ENCODE measurements at regions not wholly inside any gene's neighbourhood (a gene's known extent, or its start where the extent isn't known, plus 50 kb on each side); places are given as distances from the start of the nearest gene placed in this dataset.

- H3K9me3 Mint-ChIP-seq = no peaks in the 10 kb centered on the region
- DNase-seq (ENCODE audit: low spot score) = no peak
- no peak overlapping the region for H3K27ac Mint-ChIP-seq
- H3K27me3 Mint-ChIP-seq (ENCODE audit: low read depth) = peaks cover 1% of the 10 kb centered on the region
- no peaks in the 10 kb centered on the region for H3K36me3 Mint-ChIP-seq (ENCODE audit: low read depth)
- no peak overlapping the region for H3K4me3 Mint-ChIP-seq
- H3K4me1 Mint-ChIP-seq (ENCODE audit: low read depth) = peaks cover 17% of the 10 kb centered on the region
Observed at GRCh38 chr2:181778621-181779201, 98.4 kb upstream of the NEUROD1 start.

GRCh38 chr2:181779288-181780021, 99.1 kb upstream of the NEUROD1 start:
- Mint-ChIP-seq H3K27me3 (ENCODE audit: low read depth) (peaks cover 2% of the 10 kb centered on the region), H3K27ac (no peak overlapping the region), H3K36me3 (ENCODE audit: low read depth) (no peaks in the 10 kb centered on the region), H3K4me1 (ENCODE audit: low read depth) (peaks cover 17% of the 10 kb centered on the region), H3K9me3 (no peaks in the 10 kb centered on the region), H3K4me3 (no peak overlapping the region)
- DNase-seq (ENCODE audit: low spot score) = no peak

- Mint-ChIP-seq H3K9me3 (no peaks in the 10 kb centered on the region), H3K27ac (no peak overlapping the region), H3K4me1 (ENCODE audit: low read depth) (peaks cover 16% of the 10 kb centered on the region), H3K27me3 (ENCODE audit: low read depth) (peaks cover 2% of the 10 kb centered on the region), H3K4me3 (no peak overlapping the region), H3K36me3 (ENCODE audit: low read depth) (no peaks in the 10 kb centered on the region)
- no peak for DNase-seq (ENCODE audit: low spot score)
Observed at GRCh38 chr2:181780047-181780651, 99.8 kb upstream of the NEUROD1 start.

GRCh38 chr2:181780657-181781056, 100.3 kb upstream of the NEUROD1 start:
- Mint-ChIP-seq H3K36me3 (ENCODE audit: low read depth) (no peaks in the 10 kb centered on the region), H3K4me1 (ENCODE audit: low read depth) (peaks cover 16% of the 10 kb centered on the region), H3K4me3 (no peak overlapping the region), H3K27ac (no peak overlapping the region), H3K27me3 (ENCODE audit: low read depth) (peaks cover 2% of the 10 kb centered on the region), H3K9me3 (no peaks in the 10 kb centered on the region)
- no peak for DNase-seq (ENCODE audit: low spot score)

GRCh38 chr2:181781078-181781786, 100.9 kb upstream of the NEUROD1 start:
- H3K4me3 Mint-ChIP-seq = no peak overlapping the region
- H3K27ac Mint-ChIP-seq = no peak overlapping the region
- H3K36me3 Mint-ChIP-seq (ENCODE audit: low read depth) = peaks cover 2% of the 10 kb centered on the region
- H3K27me3 Mint-ChIP-seq (ENCODE audit: low read depth) = peaks cover 2% of the 10 kb centered on the region
- peaks cover 16% of the 10 kb centered on the region for H3K4me1 Mint-ChIP-seq (ENCODE audit: low read depth)
- DNase-seq (ENCODE audit: low spot score) = no peak
- H3K9me3 Mint-ChIP-seq = no peaks in the 10 kb centered on the region

- Mint-ChIP-seq H3K4me3 (no peak overlapping the region), H3K27ac (no peak overlapping the region), H3K36me3 (ENCODE audit: low read depth) (peaks cover 2% of the 10 kb centered on the region), H3K9me3 (no peaks in the 10 kb centered on the region), H3K27me3 (ENCODE audit: low read depth) (peaks cover 2% of the 10 kb centered on the region), H3K4me1 (ENCODE audit: low read depth) (peaks cover 20% of the 10 kb centered on the region)
- no peak for DNase-seq (ENCODE audit: low spot score)
Observed at GRCh38 chr2:181782660-181783059, 102.3 kb upstream of the NEUROD1 start.

- H3K4me1 Mint-ChIP-seq (ENCODE audit: low read depth) = peaks cover 23% of the 10 kb centered on the region
- peaks cover 2% of the 10 kb centered on the region for H3K36me3 Mint-ChIP-seq (ENCODE audit: low read depth)
- H3K27me3 Mint-ChIP-seq (ENCODE audit: low read depth) = peaks cover 2% of the 10 kb centered on the region
- no peak overlapping the region for H3K4me3 Mint-ChIP-seq
- no peaks in the 10 kb centered on the region for H3K9me3 Mint-ChIP-seq
- DNase-seq (ENCODE audit: low spot score) = no peak
- H3K27ac Mint-ChIP-seq = no peak overlapping the region
Observed at GRCh38 chr2:181784556-181784955, 104.2 kb upstream of the NEUROD1 start.

- H3K4me1 Mint-ChIP-seq (ENCODE audit: low read depth) = peaks cover 26% of the 10 kb centered on the region
- H3K36me3 Mint-ChIP-seq (ENCODE audit: low read depth) = peaks cover 2% of the 10 kb centered on the region
- H3K4me3 Mint-ChIP-seq = no peak overlapping the region
- no peak overlapping the region for H3K27ac Mint-ChIP-seq
- H3K9me3 Mint-ChIP-seq = no peaks in the 10 kb centered on the region
- no peak for DNase-seq (ENCODE audit: low spot score)
- H3K27me3 Mint-ChIP-seq (ENCODE audit: low read depth) = peaks cover 2% of the 10 kb centered on the region
Observed at GRCh38 chr2:181785691-181786344, 105.5 kb upstream of the NEUROD1 start.

- no peak overlapping the region for H3K4me3 Mint-ChIP-seq
- no peak overlapping the region for H3K27ac Mint-ChIP-seq
- peaks cover 31% of the 10 kb centered on the region for H3K4me1 Mint-ChIP-seq (ENCODE audit: low read depth)
- H3K36me3 Mint-ChIP-seq (ENCODE audit: low read depth) = peaks cover 2% of the 10 kb centered on the region
- H3K9me3 Mint-ChIP-seq = no peaks in the 10 kb centered on the region
- DNase-seq (ENCODE audit: low spot score) = no peak
- H3K27me3 Mint-ChIP-seq (ENCODE audit: low read depth) = peaks cover 2% of the 10 kb centered on the region
Observed at GRCh38 chr2:181786371-181787228, 104.9 kb upstream of the ITPRID2 start.

- H3K27me3 Mint-ChIP-seq (ENCODE audit: low read depth) = peaks cover 2% of the 10 kb centered on the region
- no peak overlapping the region for H3K27ac Mint-ChIP-seq
- H3K9me3 Mint-ChIP-seq = peaks cover 5% of the 10 kb centered on the region
- peaks cover 4% of the 10 kb centered on the region for H3K36me3 Mint-ChIP-seq (ENCODE audit: low read depth)
- DNase-seq (ENCODE audit: low spot score) = no peak
- H3K4me1 Mint-ChIP-seq (ENCODE audit: low read depth) = peaks cover 35% of the 10 kb centered on the region
- H3K4me3 Mint-ChIP-seq = no peak overlapping the region
Observed at GRCh38 chr2:181787310-181788048, 104.1 kb upstream of the ITPRID2 start.

GRCh38 chr2:181788897-181789555, 102.5 kb upstream of the ITPRID2 start:
- Mint-ChIP-seq H3K9me3 (peaks cover 14% of the 10 kb centered on the region), H3K27ac (no peak overlapping the region), H3K4me1 (ENCODE audit: low read depth) (peaks cover 35% of the 10 kb centered on the region), H3K36me3 (ENCODE audit: low read depth) (peaks cover 8% of the 10 kb centered on the region), H3K27me3 (ENCODE audit: low read depth) (no peaks in the 10 kb centered on the region), H3K4me3 (no peak overlapping the region)
- no peak for DNase-seq (ENCODE audit: low spot score)

- Mint-ChIP-seq H3K9me3 (peaks cover 14% of the 10 kb centered on the region), H3K27me3 (ENCODE audit: low read depth) (no peaks in the 10 kb centered on the region), H3K27ac (peak overlapping the region; percentile 87), H3K4me3 (peak overlapping the region; percentile 31), H3K4me1 (ENCODE audit: low read depth) (peaks cover 34% of the 10 kb centered on the region), H3K36me3 (ENCODE audit: low read depth) (peaks cover 8% of the 10 kb centered on the region)
- no peak for DNase-seq (ENCODE audit: low spot score)
Observed at GRCh38 chr2:181789827-181790448, 101.6 kb upstream of the ITPRID2 start.

Data from T-helper 2 cell treated with Interferon-gamma antibody and Interleukin-4, amounts not matched to agents 5 μg/mL and 100 μg/mL, for 36 hours (primary cell).